ENCODE measurements at regions not wholly inside any gene's neighbourhood (a gene's known extent, or its start where the extent isn't known, plus 50 kb on each side); places are given as distances from the start of the nearest gene placed in this dataset.

GRCh38 chr10:6347391-6347951, 144.7 kb downstream of the PFKFB3 start:
- Histone ChIP-seq H3K4me1 (replicated peaks in 1 of 2; ENCODE audit: control insufficient read depth in 2 of 2, insufficient read depth in 2 of 2, low read length in 2 of 2) (no peaks in the 10 kb centered on the region), H3K36me3 (ENCODE audit: control insufficient read depth, insufficient read depth, low read length) (no peaks in the 10 kb centered on the region), H3K4me3 (no peak overlapping the region), H4K20me1 (replicated peaks; ENCODE audit: control insufficient read depth, insufficient read depth, low read length) (no peaks in the 10 kb centered on the region; the same call in 1 of the 2 replicates), H3K27me3 (ENCODE audit: control insufficient read depth in 2 of 2, insufficient read depth in 2 of 2, low read length in 2 of 2) (peaks cover 18 to 48% of the 10 kb centered on the region in 2 experiments), H3K27ac (ENCODE audit: extremely low read depth, low read depth, low read length) (no peak overlapping the region), H3K79me2 (ENCODE audit: control insufficient read depth, insufficient read depth, low read length) (no peaks in the 10 kb centered on the region), H3K9me1 (ENCODE audit: control insufficient read depth, insufficient read depth, low read length) (no peaks in the 10 kb centered on the region), H3K9ac (ENCODE audit: insufficient read depth in 1 of 2, low read depth in 2 of 2, low read length in 2 of 2) (no peak overlapping the region), H2AFZ (ENCODE audit: low read depth, low read length) (no peak overlapping the region), H3K9me3 (replicated peaks; ENCODE audit: control insufficient read depth, insufficient read depth, low read depth, low read length) (no peaks in the 10 kb centered on the region), H3K4me2 (ENCODE audit: insufficient read depth, low read length) (no peak overlapping the region)
- ATAC-seq, result no peak
- DNase-seq (ENCODE audit: extremely low read depth in 1 of 4, low spot score in 3 of 4), result no peak
- BruUV-seq (replicated peaks), result no TSS peak
- intact Hi-C loops (cut with micrococcal nuclease), result no loop called here
- TF ChIP-seq HNRNPK (IDR thresholded peaks at IDR 0.05; ENCODE audit: low read depth, low read length, poor library complexity, severe bottlenecking) (no peak), JUNB (CRISPR knock-in tag; conservative IDR thresholded peaks at IDR 0.05) (no peak), ZNF780A (CRISPR knock-in tag; IDR thresholded peaks at IDR 0.05) (no peak), NFE2L1 (tag; IDR thresholded peaks at IDR 0.05; ENCODE audit: borderline replicate concordance, low read depth) (no peak), TAF9B (IDR thresholded peaks at IDR 0.05; ENCODE audit: partially characterized antibody) (no peak)
- FAIRE-seq, result no peak
- CTCF ChIA-PET (ENCODE audit: low intra/inter-chr PET ratio), result no interaction called here
- in situ Hi-C loops (cut with MboI), result no loop called here
- POLR2A ChIA-PET, result no interaction called here
- 2% methylated on average over 13 of the region's 13 CpGs for WGBS (ENCODE audit: insufficient coverage, low coverage, missing lambda C conversion rate)
